ENCODE measurements at regions not wholly inside any gene's neighbourhood (a gene's known extent, or its start where the extent isn't known, plus 50 kb on each side); places are given as distances from the start of the nearest gene placed in this dataset.

GRCh38 chr10:2914741-2915140, 152.6 kb upstream of the PFKP start:
- no peak for TF ChIP-seq CTCF (IDR thresholded peaks at IDR 0.05)
- no peak for TF ChIP-seq POLR2A (IDR thresholded peaks at IDR 0.05)
